Embryonic facial prominence (tissue), 1 donor: ENCODE measurements at regions not wholly inside any gene's neighbourhood (a gene's known extent, or its start where the extent isn't known, plus 50 kb on each side); places are given as distances from the start of the nearest gene placed in this dataset.

ENCODE experiments used
- DNase-seq: peaks from one replicate; pipeline ENCODE4 v3.0.0-alpha.2; 2016; ENCODE audit errors: extremely low spot score

GRCh38 chr3:28901018-28901417 is 379.9 kb upstream of the RBMS3 start:
- DNase-seq: no peak

GRCh38 chr3:28903171-28903601 is 377.7 kb upstream of the RBMS3 start:
- DNase-seq: no peak

- DNase-seq: no peak
These were observed 375.1 kb upstream of the RBMS3 start for GRCh38 chr3:28905798-28906197.

GRCh38 chr3:28906561-28907310 is 374.1 kb upstream of the RBMS3 start:
- no peak for DNase-seq

- no peak for DNase-seq
These were observed 373.3 kb upstream of the RBMS3 start for GRCh38 chr3:28907616-28908015.

GRCh38 chr3:28912120-28912885 is 368.6 kb upstream of the RBMS3 start:
- no peak for DNase-seq

GRCh38 chr3:28915741-28916500 is 364.9 kb upstream of the RBMS3 start:
- peak; percentile 17 for DNase-seq

- DNase-seq: peak; percentile 66
These were observed 364.0 kb upstream of the RBMS3 start for GRCh38 chr3:28916713-28917499.

- no peak for DNase-seq
These were observed 362.9 kb upstream of the RBMS3 start for GRCh38 chr3:28917895-28918475.

- DNase-seq: no peak
These were observed 358.5 kb upstream of the RBMS3 start for GRCh38 chr3:28922376-28922775.

GRCh38 chr3:28923994-28924393 is 356.9 kb upstream of the RBMS3 start:
- DNase-seq: no peak

GRCh38 chr3:28924744-28925360 is 356.0 kb upstream of the RBMS3 start:
- no peak for DNase-seq

- no peak for DNase-seq
These were observed 347.5 kb upstream of the RBMS3 start for GRCh38 chr3:28933337-28933736.

- no peak for DNase-seq
These were observed 346.6 kb upstream of the RBMS3 start for GRCh38 chr3:28934126-28934813.

- DNase-seq: no peak
These were observed 345.7 kb upstream of the RBMS3 start for GRCh38 chr3:28935146-28935545.

GRCh38 chr3:28936154-28936553 is 344.7 kb upstream of the RBMS3 start:
- DNase-seq: no peak

GRCh38 chr3:28940530-28940929 is 340.3 kb upstream of the RBMS3 start:
- peak; percentile 26 for DNase-seq

GRCh38 chr3:28940994-28941393 is 339.9 kb upstream of the RBMS3 start:
- DNase-seq: no peak

- no peak for DNase-seq
These were observed 333.8 kb upstream of the RBMS3 start for GRCh38 chr3:28947061-28947460.

GRCh38 chr3:28947751-28948150 is 333.1 kb upstream of the RBMS3 start:
- no peak for DNase-seq
